Fibroblast of lung (primary cell): ENCODE measurements at regions not wholly inside any gene's neighbourhood (a gene's known extent, or its start where the extent isn't known, plus 50 kb on each side); places are given as distances from the start of the nearest gene placed in this dataset.

Experiments
- EZH2 ChIP-seq: IDR thresholded peaks from 2 replicates; pipeline ENCODE4 v1.5.1; 2012; ENCODE audit warnings: low read length, control low read depth, mild to moderate bottlenecking; ENCODE audit errors: missing control alignments
- TF ChIP-seq, protein P1 (sequence below), 2 donors: IDR thresholded peaks in 1 of 2; conservative IDR thresholded peaks in 1 of 2; 1 replicate in 1 of 2; 2 replicates in 1 of 2; pipeline ENCODE4 v1.5.1; 2011 to 2012; ENCODE audit warnings: low read length in 2 of 2, control low read depth in 1 of 2, inconsistent platforms in 1 of 2, low read depth in 1 of 2, mild to moderate bottlenecking in 1 of 2

DNA sequence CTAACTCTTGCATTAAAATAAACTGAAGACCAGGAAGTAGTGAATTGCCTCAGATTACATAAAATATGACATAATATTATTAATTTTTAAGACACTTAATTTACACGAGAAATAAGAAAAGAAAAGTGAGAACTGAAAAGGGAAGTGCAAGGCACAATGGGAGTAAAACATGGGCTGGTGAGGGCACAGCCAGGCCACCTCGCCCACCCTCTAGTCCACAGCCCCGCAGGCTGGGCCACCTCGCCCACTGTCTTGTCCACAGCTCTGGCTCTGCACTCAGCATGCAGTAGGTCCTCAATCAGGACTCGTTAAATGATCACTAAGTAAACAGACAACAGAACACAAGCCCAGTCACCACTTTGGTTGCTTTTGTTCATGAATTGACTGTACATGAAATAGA is 67.8 kb upstream of the ARHGEF7 start:
- TF ChIP-seq, protein P1, sequence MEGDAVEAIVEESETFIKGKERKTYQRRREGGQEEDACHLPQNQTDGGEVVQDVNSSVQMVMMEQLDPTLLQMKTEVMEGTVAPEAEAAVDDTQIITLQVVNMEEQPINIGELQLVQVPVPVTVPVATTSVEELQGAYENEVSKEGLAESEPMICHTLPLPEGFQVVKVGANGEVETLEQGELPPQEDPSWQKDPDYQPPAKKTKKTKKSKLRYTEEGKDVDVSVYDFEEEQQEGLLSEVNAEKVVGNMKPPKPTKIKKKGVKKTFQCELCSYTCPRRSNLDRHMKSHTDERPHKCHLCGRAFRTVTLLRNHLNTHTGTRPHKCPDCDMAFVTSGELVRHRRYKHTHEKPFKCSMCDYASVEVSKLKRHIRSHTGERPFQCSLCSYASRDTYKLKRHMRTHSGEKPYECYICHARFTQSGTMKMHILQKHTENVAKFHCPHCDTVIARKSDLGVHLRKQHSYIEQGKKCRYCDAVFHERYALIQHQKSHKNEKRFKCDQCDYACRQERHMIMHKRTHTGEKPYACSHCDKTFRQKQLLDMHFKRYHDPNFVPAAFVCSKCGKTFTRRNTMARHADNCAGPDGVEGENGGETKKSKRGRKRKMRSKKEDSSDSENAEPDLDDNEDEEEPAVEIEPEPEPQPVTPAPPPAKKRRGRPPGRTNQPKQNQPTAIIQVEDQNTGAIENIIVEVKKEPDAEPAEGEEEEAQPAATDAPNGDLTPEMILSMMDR (conservative IDR thresholded peaks at IDR 0.05 in 1 of 2, IDR thresholded peaks at IDR 0.05 in 1 of 2; ENCODE audit: low read depth in 1 of 2, low read length in 2 of 2): no peak
- no peak for TF ChIP-seq EZH2
